GM19324 (cell line): ENCODE measurements at regions not wholly inside any gene's neighbourhood (a gene's known extent, or its start where the extent isn't known, plus 50 kb on each side); places are given as distances from the start of the nearest gene placed in this dataset.
"Not testable (repeated sequence)": the region's sequence is repeated elsewhere in the genome, so short reads cannot be mapped to it uniquely, and the experiment has no call there.

Experiments used
- ATAC-seq: cut with Tn5 transposase; IDR thresholded peaks from one replicate; pipeline ENCODE4 v1.9.1; 2021; ENCODE audit warnings: mild to moderate bottlenecking, moderate library complexity; ENCODE audit not compliant: unreplicated experiment, low FRiP score

DNA sequence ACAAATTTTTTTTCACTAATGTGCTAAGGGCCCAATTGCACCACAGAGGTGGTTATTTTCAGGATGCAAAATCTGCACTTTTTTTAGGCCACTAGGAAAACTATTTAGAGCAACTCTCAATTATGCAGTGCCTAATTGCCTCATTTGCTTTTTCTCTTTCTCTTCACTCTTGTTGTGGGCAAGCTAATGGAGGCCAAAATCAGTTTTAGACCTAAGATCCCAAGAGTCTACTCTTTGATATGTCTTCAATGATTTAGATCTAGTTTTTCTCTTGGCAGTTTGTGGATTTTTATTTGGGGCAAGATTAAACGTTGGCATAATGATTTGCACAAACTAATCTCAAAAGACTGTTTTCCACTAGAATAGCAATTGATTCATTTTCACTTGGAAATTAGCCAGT is 1996.9 kb downstream of the LRRC4C start:
- no peak for ATAC-seq

DNA sequence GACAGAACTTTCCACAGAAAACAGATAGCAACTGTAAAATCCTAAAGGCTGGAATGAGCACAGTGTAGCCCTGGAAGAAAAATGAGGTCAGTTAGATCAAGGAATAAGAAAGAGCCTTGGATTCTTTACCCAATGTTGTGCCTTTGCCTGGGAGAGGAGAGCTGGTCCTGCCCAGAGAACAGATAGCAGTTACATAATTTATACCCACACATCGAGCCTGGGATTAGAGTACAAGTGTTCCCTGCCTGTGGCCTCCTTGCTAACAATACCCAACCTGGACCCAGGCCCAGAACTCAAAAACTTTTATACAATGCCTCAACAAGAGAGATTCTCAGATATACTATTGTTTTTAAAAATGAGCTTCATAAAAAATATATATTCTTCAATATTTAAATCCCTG is 1998.4 kb downstream of the LRRC4C start:
- ATAC-seq: no peak

DNA sequence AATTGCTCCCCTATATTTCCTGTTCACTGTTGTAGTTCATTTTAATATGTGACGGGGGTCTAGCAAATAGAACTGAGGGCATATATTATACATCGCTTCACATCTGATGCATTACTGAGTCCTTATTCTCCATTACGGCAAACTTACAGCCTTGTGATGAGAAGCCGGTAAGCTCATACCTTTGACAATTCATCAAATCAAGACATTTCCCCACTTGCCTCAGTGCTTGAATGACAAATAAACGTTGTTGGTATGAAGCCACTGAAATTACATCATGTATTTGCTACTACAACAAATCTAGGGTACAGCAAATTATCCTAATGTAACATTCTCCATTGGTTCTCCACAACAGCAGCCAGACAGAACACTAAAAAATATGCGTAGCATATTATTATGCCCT is 1999.8 kb downstream of the LRRC4C start:
- ATAC-seq: no peak

DNA sequence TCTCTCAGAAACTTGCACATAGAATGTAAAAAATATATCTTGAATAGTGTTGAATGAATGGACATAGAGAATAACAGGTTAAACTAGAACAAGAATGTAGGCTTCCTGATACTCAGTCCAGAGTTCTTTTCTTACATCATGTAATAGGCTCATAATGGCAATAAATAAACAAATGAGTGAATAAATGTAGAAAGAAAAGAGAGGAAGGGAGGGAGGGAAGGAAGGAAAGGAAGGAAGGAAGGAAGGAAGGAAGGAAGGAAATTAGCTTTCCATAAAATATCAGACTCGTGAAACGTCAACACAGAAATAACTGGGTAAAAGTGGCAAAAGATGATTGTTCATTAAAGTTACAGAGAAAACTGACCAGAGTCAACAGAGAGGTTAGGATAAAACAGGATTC is 2001.0 kb downstream of the LRRC4C start:
- no peak for ATAC-seq

DNA sequence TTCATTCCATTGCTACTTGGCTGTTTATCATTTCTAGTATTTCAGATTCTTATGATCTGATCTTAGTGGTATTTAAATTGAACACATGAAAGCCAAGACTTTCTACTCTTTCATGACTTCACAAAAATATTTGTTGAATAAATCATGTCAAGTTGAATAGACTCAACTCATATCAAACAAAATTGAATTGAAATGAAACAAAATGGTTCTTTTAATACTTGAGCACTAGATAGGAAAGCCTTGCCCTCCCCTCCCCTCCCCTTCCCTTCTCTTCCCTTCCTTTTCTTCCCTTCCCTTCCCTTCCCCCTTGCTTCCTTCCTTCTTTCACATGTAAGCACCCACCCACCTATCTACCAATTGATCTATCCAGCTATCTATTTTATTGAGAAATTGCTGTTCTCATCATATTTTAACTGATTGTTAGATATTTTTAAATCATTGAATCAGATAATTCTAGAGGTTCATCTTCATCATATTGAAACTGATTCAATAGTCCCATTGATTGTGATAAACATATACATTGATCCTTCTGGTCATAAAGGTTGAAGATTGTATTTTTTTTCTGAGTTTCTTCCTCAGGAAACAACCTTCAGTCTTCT is 2015.9 kb downstream of the LRRC4C start:
- no peak for ATAC-seq

DNA sequence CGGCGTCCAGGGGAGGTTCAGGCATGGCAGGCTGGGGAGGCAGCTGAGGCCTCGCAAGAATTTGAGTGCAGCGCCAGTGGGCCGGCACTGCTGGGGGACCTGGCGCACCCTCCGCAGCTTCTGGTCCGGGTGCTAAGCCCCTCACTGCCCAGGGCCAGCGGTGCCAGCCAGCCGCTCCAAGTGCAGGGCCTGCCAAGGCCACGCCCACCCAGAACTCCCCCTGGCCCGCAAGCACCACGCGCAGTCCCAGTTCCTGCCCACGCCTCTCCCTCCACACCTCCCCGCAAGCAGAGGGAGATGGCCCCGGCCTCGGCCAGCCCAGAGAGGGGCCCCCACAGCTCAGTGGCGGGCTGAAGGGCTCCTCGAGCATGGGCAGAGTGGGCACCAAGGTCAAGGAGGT is 2017.3 kb downstream of the LRRC4C start:
- no peak for ATAC-seq

DNA sequence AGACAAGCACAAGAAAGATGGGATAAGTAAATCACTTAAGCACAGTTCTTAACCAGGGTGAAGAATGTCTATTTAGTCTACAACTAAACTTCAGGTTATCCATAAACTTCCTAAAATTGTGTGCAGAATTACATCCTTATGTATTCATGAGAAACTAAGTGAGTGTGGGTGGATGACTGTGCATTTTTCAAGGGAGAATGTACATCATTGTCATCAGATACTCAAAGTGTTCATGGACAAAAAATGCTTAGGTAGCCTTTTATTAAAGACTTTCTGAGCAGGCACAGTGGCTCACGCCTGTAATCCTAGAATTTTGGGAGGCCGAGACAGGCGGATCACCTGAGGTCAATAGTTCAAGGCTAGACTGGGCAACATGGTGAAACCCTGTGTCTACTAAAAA is 2023.8 kb downstream of the LRRC4C start:
- no peak for ATAC-seq

DNA sequence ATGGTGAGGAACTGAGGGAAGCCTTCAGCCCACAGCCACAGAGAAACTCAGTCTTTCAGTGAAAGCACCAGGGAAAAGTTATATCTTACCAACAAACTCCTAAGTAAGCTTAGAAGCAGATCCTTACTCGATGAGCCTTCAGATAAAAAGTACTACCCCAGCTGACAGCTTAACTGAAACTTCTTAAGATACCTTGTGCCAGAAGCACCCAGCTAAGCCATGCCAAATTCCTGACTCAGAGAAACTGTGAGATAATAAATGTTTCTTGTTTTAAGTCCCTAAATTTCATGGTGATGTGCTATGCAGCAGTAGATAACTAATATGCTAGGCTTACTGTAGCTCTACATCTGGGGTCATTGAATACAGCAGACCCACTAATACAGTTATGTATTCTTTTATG is 2025.0 kb downstream of the LRRC4C start:
- ATAC-seq: no peak

DNA sequence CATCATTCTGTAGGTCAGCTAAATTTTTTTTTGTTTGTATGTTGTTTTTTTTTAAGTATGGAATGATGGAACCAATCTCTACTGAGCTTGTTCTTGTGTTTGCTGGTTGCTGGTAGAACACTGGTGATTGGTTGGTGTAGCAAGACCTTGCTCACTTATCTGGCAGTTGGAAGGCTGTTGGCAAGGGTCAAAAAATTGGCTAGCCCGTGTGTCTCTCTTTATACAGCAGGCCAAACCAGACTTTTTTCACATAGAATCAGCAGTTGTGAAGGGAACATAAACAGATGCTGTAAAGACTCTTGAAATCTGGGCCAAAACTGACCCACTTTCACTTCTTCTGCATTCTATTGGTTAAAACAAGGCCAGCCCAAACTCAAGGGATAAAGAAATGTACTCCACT is 2026.5 kb downstream of the LRRC4C start:
- no peak for ATAC-seq

DNA sequence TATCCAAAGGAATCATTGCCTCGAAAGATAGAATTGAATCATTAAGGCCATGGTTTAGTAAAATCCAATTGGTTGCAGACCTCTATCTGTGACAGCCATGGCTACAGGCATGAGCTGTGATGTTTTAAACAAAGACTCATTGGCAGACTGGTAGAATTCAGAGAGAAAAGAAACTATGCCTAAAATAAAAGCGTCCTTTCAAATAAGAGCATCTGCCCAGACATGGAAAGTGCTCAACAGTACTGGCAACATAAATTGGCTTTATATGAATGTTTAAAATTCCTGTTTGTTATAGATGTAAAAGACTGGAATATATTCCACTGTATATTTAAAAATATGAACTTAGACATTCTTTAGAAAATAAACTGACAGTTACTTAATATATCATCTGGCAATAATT is 2034.2 kb downstream of the LRRC4C start:
- ATAC-seq: no peak

DNA sequence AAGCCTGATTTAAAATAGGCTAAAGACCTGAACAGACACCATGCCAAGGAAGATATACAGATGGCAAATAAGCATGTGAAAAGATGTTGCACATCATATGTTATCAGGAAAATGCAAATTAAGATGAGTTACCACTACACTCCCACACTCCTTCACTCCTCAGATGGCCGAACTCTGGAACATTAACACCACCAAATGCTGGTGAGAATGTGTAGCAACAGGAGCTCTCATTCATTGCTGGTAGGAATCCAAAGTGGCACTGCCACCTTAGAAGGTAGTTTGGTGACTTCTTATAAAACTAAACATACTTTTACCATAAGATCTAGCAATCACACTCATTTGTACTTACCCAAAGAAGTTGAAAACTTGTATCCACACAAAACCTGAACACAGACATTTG is 2047.3 kb downstream of the LRRC4C start:
- no peak for ATAC-seq

DNA sequence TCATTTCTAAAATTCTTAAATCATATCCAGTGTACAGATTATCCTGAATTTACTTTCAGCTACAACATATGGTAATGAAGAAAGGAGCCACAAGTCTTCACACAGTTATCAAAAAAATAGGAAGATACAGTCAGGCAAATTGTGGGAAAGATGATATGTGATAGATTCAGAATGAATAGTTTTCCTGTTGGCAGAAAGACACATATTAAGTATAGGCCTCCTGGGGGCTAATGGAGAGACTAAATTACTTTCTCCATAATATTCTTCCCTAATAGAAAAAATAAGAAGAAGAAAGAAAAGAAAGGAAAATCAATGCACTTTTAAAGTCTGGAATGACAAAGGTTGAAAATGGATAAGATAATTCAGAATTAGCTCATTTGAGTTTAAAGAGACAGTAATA is 2073.5 kb downstream of the LRRC4C start:
- no peak for ATAC-seq

DNA sequence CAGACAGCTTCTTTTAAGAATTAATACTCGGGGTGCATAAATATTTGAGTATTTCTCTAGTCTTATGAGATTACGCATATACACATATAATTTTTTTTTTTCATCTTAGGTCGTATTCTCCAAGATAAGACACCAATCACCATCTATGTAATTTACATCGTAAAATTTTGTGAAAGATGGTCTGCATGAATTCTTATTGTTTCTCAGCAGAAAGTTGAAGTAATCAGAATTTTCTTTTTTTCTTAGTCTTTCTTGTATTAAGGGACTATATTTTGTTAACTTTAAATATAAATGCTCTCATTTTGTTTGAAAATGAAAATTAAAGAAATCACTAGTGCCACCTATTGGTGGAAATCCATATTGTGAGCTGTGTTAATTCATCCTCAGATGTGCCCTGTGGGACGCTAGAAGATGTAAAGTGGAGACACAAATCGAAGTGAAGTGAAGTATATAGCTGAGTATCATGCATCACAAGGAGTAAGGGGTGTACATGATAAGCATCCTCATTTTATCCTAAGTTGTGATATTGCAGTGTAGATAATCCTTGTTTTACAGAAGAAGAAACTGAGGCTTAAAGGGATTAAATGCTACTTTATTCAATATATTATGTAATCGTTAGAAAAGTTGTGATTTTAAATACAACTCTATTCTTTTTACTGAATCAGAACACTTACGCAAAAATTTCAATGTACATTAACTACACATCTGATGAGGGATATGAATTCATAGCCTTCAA is 2084.3 kb downstream of the LRRC4C start:
- no peak for ATAC-seq

DNA sequence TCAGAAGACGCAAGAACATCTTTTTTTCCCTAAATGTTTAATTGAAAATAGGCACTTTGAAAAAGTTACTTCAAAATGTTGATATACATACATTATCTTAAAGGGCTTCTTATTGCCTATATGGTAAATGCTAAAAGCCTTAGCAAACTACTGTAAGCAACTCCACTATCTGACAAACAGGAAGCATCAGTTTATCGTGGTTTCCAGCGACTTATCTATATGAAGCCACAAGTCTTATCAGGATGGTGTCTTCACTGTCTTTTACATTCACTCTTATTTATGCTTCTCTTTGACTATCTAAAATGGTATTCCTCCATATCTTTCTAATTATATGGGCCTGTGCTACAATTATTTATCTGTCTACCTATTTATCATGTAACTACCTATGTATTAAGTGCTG is 2091.9 kb downstream of the LRRC4C start:
- ATAC-seq: no peak

DNA sequence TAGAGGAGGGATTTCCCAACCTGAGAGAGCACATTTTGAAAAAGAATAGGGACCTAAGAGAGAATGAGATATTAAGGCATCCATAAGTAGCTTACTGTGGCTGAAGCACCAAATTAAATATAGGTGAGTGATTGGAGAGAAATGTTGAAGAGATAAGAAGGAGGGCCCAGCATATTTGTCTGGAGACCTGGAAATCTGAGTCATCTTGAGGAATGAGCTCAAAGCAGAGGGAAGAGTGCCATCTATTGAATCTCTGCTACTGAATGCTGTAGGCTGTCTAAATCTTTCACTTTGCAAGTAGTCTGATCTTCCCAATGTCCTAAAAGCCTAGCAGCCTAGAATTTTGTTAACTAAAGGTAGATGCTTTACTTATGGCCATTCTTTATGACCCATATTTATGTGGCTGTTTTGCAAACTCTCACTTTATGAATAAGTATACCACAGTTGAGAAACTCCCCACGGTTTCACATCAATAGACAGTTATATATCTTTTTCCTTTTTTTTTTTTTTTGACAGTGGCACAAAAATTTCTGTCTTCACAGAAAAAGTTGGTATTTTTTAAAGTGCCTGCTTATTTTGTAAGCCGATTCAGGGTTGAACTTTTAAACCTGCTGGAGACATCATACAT is 2093.5 kb downstream of the LRRC4C start:
- no peak for ATAC-seq

DNA sequence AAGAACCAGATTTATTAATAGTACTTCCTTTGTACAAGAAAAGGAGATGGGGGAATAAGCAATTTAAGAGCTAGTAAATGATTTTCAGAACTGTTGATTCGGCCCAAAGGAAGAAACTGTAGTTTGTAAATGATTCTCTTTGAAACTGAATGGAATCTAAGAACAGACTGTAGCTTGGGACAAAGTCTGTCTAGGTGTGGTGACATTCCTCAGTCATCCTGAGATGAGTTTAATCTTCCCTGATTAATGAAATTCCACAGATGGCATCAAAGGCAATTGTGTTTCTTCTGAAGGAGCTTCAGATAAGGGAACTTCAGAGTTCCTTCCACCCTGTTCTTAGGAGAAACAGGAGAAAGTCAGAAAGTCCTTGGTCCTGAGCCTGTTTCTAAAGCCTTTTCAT is 2095.9 kb downstream of the LRRC4C start:
- ATAC-seq: no peak

DNA sequence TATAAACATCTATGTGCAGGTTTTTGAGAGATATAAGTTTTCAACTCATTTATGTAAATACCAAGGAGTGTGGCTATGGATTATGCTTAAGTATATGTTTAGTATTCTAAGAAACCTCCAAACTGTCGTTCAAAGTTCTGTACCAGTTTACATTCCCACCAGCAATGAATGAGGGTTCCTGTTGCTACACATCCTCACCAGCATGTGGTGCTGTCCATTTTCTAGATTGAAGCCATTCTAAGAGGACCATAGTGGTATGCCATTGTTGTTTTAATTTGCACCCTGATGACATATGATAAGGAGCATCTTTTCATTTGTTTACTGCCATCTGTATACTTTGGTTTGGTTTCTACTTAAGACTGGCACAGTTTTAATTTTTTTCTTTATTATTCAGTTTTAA is 2097.9 kb downstream of the LRRC4C start:
- no peak for ATAC-seq

DNA sequence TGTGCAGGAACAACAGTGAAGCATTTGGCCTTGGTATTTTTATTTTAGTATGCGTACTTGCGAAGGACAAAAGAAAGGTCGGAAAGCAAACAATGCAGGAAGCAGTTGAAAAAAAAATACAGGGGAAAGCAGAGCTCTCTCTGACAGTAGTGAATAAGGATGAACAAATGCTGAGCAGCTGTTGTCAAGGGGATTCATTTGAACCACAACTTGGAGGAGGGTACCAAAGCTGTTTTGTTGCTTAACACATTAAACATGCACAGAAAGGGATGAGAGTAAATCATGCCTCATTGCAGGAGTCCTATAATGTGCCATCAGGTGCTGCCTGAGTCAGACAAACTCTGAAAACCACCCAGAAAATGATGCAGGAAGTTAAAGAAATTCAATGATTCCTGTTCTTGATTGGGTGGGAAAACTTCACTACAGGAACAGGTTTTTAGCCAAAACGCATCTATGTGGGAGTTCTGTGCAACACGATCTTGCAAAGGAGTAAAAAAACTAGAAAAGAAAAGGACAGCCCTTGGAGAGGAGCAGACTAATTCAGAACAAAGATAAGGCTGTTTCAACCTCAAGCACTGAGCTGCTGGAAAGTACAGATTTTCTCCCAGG is 2113.5 kb downstream of the LRRC4C start:
- ATAC-seq: no peak

DNA sequence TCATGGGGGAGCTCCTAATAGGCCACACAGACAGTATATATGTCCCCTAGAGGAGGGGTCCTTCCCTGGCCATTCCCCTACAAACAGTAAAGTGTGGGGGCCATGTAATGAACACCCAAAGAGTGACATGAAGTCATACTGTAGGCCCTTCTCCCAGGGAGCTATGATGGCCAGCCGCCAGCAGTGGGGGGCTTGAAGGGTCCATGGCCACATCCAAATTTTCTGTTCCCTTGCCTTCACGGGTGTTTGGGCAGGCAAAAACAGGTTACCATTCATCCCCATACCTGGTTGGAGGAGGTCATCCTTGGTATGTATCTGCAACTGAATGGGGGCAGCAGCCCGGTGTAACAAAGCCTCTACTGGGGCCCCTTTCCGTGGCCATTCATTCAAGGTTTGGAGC is 2118.0 kb downstream of the LRRC4C start:
- no peak for ATAC-seq

DNA sequence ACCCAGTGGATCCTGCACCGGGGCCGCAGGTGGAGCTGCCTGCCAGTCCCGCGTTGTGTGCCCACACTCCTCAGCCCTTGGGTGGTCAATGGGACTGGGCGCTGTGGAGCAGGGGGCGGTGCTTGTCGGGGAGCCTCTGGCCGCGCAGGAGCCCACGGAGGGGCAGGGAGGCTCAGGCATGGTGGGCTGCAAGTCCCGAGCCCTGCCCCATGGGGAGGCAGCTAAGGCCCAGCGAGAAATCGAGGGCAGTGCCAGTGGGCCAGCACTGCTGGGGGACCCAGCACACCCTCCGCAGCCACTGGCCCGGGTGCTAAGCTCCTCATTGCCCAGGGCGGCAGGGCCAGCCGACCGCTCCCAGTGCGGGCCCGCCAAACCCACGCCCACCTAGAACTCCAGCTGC is 2126.4 kb downstream of the LRRC4C start:
- ATAC-seq: not testable (repeated sequence)

DNA sequence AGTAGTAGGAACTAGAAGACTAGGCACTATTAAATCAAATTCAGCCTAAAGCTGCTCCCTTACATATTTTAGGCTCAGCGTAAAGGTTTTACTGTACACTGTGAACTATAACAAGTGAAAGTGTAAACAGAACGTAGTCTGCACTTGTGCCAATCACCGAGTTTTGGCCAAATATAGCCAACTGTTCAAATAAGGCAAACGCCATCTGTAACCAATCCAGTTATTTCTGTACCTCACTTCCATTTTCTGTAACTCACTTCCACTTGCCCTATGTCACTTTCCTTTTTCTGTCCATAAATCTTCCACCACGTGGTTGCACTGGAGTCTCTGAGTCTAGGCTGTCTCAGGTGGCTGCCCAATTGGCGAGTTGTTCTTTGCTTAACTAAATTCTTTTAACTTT is 2132.2 kb downstream of the LRRC4C start:
- no peak for ATAC-seq

DNA sequence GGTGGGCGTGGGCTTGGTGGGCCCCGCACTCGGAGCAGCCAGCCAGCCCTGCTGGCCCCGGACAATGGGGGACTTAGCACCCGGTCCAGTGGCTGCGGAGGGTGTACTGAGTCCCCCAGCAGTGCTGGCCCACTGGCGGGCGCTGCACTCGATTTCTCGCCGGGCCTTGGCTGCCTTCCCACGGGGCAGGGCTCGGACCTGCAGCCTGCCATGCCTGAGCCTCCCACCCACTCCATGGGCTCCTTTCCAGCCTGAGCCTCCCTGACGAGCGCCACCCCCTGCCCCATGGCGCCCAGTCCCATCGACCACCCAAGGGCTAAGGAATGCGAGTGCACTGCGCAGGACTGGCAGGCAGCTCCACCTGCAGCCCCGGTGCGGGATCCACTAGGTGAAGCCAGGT is 2147.6 kb downstream of the LRRC4C start:
- not testable (repeated sequence) for ATAC-seq
